RWPE1 (cell line): ENCODE measurements at regions not wholly inside any gene's neighbourhood (a gene's known extent, or its start where the extent isn't known, plus 50 kb on each side); places are given as distances from the start of the nearest gene placed in this dataset.

ENCODE experiments used
- CTCF ChIA-PET: fragments of 350-600 bp; sonication (Branson Sonifier 250); formaldehyde crosslinking; extraction: SDS; loops from one replicate; lab custom pipeline; 2021; lab: Yijun Ruan, JAX
- POLR2A ChIA-PET: fragments of 400-600 bp; formaldehyde crosslinking; extraction: SDS; loops from one replicate; lab custom pipeline; 2020; ENCODE audit warnings: antibody characterized with exemption; ENCODE audit not compliant: low non-redundant PET; lab: Yijun Ruan, JAX
- DNase-seq: peaks from one replicate; pipeline ENCODE4 v3.0.0; 2012; ENCODE audit warnings: low spot score
- H3K27ac ChIP-seq: fragments of 450-650 bp; 2 replicates; pipeline ENCODE4 v1.5.1; 2017
- TF ChIP-seq, protein P1 (sequence below): fragments of 450-650 bp; conservative IDR thresholded peaks from 2 replicates; pipeline ENCODE4 v1.5.1; 2017; ENCODE audit warnings: low read depth, mild to moderate bottlenecking

DNA sequence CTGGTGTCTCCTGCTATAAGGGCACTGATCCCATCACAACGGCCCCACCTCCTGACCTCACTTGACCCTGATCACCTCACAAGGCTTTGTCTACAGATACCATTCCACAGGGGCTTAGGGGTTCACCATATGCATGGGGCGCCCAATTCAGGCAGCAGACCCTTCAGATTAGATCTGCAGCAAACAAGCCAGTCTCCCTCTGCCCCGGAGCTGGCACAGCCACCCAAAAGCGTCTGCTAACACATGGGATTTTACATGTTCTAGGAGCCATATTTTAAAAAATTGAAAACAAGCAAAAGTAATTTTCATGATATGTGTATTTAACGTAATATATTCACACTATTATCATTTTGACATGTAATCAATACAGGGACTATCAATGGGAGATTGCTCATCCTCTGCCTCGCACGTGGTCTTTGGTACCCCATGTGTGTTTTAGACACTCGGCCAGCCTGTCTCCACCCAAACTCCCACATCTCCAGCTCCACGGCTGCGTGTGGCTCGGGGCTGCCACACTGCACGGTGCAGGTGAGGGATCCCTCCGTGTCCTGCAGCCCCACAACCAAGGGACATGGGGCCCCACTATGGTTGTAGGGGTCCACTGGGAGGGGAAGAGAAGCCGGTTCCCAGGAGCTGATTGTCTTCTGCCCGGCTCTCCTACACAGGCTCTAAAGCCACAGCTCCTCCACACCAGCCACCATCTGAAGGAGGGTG is 107.6 kb downstream of the RBFOX3 start:
- TF ChIP-seq, protein P1, sequence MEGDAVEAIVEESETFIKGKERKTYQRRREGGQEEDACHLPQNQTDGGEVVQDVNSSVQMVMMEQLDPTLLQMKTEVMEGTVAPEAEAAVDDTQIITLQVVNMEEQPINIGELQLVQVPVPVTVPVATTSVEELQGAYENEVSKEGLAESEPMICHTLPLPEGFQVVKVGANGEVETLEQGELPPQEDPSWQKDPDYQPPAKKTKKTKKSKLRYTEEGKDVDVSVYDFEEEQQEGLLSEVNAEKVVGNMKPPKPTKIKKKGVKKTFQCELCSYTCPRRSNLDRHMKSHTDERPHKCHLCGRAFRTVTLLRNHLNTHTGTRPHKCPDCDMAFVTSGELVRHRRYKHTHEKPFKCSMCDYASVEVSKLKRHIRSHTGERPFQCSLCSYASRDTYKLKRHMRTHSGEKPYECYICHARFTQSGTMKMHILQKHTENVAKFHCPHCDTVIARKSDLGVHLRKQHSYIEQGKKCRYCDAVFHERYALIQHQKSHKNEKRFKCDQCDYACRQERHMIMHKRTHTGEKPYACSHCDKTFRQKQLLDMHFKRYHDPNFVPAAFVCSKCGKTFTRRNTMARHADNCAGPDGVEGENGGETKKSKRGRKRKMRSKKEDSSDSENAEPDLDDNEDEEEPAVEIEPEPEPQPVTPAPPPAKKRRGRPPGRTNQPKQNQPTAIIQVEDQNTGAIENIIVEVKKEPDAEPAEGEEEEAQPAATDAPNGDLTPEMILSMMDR = no peak
- CTCF ChIA-PET = interaction anchor here (0.6 kb wide), 1 partner anchor 14 kb away, joined by 3 read pairs; no protein-coding TSS in a partner anchor
- no peak overlapping the region for H3K27ac ChIP-seq
- POLR2A ChIA-PET = no interaction called here
- DNase-seq = no peak

DNA sequence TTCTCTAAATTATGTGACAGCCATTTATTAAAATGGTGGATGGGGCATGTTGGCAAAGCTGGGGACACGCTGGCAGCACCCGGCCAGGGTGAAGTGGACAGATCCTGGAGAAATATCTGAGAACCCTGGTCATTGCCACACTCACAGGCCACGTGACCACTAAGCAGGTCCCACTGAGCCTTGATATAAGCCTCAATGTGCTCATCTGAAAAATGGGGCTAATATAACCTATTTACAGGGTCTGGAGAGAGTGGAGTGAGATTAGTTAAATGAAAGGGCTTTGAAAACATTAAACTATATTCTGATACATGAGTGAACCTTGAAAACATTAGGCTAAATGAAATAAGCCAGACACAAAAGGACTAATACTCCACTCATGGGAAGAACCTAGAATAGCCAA is 108.9 kb downstream of the RBFOX3 start:
- POLR2A ChIA-PET = no interaction called here
- H3K27ac ChIP-seq = no peak overlapping the region
- CTCF ChIA-PET = no interaction called here
- no peak for DNase-seq
- TF ChIP-seq, protein P1 = no peak

DNA sequence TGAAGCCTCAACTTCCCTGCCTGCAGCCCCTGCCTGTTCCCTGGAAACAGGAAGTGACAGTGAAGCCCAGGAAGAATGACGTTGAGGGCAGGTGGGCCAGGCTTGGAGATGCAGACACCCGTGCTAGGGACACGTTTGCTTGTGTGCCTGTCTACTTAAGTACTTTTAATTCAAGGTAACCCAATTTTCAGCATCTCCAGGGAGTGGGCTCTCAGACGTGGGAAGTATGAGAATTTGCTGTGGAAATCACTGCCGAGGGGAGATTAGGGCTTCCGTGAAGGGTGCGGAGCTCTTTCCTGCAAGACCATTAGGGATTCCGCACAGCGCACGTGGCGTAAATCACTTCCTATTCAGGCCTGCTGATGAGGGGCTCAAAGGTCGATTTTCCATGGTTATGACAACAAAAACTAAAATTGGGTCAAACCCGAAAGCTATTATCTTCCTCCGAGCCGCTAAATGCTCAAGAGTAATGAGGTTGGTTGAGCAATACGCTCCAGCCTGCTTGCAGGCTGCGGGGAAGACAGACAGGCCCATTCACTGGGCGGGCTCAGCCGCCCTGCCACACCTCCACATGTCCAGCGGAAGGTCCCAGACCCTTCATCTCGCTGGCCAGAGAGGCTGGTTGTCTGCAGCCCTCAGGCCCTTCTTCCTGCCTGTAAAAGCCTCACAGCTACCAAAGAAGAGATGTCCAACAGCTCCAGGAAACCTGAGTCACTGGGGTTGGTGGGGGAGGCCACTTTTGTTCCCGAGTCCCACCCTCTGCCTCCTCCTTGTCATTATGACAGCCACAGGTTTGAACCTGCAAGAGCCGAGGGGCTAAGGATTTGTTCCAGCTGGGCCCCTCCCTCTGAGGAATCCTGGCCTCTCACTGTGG is 109.9 kb downstream of the RBFOX3 start:
- DNase-seq = no peak
- TF ChIP-seq, protein P1 = no peak
- no peak overlapping the region for H3K27ac ChIP-seq
- ChIA-PET POLR2A (no interaction called here), CTCF (no interaction called here)

DNA sequence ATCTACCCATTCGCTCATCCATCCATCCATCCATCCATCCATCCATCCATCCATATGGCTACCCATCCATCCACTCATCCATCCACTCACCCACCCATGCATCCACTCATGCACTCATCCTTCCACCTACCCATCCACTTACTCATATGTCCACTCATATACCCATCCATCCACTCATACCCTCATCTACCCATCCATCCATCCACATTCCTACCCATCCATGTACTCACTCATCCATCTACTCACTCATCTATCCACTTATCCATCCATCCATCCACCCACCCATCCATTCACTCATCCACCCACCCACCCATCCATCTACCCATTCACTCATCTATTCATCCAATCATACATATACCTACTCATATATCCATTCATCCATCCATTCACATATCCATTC is 112.0 kb downstream of the RBFOX3 start:
- DNase-seq = no peak

DNA sequence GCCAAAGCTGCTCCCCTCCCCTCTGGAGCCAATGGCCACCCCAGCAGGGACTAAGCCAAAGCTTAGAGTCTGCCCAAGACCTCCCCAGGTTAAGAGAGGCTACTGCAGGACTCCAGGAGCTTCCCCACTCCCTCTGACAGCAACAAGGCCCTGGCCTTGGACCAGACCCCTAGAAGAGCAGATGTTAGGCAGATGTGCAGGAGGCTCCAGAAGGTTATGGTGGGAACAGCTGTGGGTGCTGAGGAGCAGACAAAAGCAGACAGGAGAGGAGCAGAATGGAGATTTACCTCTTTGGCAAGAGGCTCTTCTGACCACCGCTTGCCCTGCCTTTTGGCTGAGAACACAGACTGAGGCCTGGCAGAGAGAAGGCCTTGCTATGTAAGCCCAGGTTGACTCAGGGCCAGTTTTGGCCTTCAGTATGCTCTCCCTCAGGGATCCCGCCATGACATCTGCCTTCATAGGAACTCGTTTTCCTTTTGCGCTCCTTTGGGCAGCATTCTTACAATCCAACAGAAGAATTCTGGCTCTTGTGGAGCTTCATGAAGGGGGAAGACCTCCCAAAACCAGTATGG is 113.0 kb downstream of the RBFOX3 start:
- no peak overlapping the region for H3K27ac ChIP-seq
- no peak for DNase-seq
- POLR2A ChIA-PET = no interaction called here
- TF ChIP-seq, protein P1 = no peak
- CTCF ChIA-PET = no interaction called here

More for the DNA sequence above, 112.0 kb downstream of the RBFOX3 start:
- TF ChIP-seq, protein P1 = no peak
- no peak overlapping the region for H3K27ac ChIP-seq
- ChIA-PET POLR2A (no interaction called here), CTCF (no interaction called here)

DNA sequence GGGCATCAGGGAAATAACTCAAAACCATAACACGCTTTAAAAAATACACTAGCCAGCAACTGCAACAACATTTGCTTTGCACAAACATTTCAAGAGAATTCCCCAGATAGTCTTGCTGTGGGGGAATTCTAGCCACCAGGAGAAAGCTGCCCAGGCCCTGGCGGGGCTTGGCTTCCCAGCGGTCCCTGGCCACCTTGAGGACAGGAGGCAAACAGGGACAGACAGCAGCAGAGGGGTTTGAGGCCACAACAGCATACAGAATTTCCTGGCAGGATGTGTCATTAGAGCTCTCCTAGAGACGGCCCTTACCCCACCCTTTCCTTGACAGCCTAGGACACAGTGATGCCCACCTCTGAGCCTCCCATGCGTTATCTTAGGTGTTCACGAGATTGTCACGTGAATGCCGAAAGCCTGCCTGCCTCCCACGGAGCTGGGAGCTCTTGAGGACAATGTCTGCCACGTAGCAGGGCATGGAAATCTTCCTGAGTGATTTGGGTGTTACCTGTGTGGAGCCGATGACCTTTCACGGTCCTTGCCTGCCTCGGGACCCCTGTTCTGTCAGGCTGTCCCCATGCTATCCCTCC is 114.3 kb downstream of the RBFOX3 start:
- POLR2A ChIA-PET = no interaction called here
- H3K27ac ChIP-seq = no peak overlapping the region
- TF ChIP-seq, protein P1 = no peak
- DNase-seq = no peak
- CTCF ChIA-PET = no interaction called here
